Fibroblast of villous mesenchyme (primary cell): ENCODE measurements at regions not wholly inside any gene's neighbourhood (a gene's known extent, or its start where the extent isn't known, plus 50 kb on each side); places are given as distances from the start of the nearest gene placed in this dataset.

Experiments used
- DNase-seq: peaks from one replicate; pipeline ENCODE4 v3.0.0-alpha.2; 2010; ENCODE audit warnings: low read depth
- H3K4me3 ChIP-seq: 2 replicates; pipeline ENCODE4 v1.5.1; 2011; ENCODE audit warnings: low read depth, mild to moderate bottlenecking, low read length
- CTCF ChIP-seq: IDR thresholded peaks from 2 replicates; pipeline ENCODE4 v1.5.1; 2012; ENCODE audit warnings: low read depth, mild to moderate bottlenecking, low read length; ENCODE audit not compliant: insufficient read depth

DNA sequence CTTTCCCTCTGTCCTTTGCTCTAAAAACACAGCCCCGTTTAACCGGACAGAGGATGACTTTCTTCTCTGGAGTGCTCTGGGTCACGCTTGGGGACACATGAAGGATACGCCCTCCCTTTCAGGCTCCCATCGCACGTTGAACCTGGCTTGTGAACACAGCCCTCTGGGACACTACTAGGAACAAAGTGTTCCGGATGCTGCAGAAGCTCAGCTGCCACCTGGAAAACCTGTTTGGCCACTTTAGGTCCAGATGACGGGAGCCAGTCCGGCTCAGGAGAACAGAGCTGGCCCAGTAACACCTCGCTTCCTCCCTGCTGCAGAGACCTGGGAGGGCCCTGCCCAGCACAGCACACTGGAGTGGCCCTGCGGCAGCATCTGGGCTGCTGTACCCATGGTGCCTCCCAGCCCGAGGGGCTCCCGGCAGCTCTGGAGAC lies 60.1 kb downstream of the GADD45G start:
- no peak for TF ChIP-seq CTCF
- H3K4me3 ChIP-seq = no peak overlapping the region
- no peak for DNase-seq

DNA sequence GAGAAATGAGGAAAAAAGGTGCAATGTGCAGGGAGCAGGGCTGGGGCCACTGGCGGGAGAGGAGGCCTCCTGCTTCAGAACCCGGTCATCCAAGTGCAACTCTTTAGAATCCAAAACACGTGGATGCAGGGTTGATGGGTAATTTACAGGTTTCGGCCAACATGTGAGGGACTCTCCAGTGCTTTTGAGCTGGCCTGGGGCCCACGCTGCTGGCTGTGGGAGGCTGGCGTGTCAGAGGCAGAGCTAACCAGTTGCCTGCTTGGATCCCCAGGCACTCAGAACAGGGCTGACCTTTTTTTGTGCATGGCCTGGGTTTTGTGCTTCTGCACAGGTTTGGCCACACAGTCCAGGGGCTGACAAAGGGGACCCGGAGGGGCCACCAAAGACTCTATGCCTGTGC lies 61.6 kb downstream of the GADD45G start:
- no peak for DNase-seq
- no peak overlapping the region for H3K4me3 ChIP-seq
- no peak for TF ChIP-seq CTCF

DNA sequence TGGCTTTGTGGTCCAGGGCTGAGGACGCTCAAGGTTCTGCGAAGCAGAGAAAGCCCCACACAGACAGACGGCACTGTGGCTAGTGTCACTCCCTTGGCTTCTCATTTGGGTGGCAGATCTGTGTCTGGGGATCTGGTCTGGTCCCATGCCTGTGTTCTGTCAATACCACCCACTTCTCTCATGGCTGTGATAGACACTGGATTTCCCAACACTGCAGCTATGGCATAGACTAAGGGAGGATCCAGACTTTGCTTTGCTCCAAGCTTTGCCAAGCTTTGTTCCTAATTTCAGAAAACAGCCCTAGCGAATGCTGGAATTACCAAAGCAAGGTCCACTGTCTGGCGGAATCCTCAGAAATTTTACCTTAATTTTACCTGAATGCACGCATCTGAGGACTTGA lies 62.1 kb downstream of the GADD45G start:
- H3K4me3 ChIP-seq = no peak overlapping the region
- TF ChIP-seq CTCF = no peak
- no peak for DNase-seq

DNA sequence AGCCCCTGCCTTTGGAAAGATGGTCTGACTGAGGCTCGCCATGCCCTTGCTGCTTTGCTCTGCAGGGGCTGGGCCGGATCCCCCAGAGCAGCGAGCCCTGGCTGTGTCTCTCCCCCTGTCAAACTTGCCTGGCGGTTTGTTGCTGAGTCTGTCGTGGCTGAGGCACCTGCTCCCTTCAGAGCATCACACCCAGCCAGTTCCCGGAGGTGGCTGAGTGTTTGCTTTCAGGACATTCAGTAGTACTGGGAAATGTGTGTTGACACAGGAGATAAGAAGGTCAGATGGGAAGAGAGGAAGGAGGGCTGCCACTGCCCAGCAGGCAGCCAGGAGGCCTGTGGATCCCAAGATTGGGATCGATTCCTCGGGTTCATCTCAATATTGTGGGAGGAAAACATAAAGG lies 62.9 kb downstream of the GADD45G start:
- no peak for DNase-seq
- H3K4me3 ChIP-seq = no peak overlapping the region
- no peak for TF ChIP-seq CTCF

DNA sequence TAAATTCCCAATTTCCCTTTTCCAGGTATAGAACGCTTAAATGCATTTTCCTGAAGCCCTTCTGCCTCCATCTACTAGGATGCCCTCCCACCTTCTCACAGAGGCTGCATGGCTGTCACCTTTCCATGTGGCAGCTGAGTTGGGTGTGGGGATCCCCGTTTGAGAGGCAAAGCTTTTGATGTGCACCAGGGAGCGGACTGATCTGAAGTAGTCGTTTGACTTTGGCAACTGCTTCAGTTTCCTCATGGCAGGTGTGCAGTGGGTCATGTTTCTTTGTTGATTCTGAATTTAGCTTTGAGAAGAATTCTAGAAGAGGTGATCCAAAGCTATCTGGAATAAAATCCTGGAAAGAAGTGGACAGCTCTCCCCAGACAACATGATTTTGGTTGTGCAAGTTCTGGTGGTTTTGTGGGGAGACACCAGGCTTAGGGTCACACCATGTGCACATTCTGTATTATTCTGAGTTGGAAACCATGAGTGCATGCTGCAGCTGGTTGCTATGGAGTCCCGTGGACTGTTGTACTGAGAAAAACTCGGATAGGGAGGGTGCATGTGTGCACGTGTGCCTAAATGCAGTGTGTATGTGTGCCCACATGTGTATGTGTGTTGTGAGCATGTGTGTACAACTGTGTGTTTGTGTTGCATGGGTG lies 63.5 kb downstream of the GADD45G start:
- DNase-seq = no peak
- H3K4me3 ChIP-seq = no peak overlapping the region
- no peak for TF ChIP-seq CTCF

GRCh38 chr9:89668866-89669246 lies 64.0 kb downstream of the GADD45G start:
- no peak for TF ChIP-seq CTCF
- DNase-seq = no peak
- no peak overlapping the region for H3K4me3 ChIP-seq

DNA sequence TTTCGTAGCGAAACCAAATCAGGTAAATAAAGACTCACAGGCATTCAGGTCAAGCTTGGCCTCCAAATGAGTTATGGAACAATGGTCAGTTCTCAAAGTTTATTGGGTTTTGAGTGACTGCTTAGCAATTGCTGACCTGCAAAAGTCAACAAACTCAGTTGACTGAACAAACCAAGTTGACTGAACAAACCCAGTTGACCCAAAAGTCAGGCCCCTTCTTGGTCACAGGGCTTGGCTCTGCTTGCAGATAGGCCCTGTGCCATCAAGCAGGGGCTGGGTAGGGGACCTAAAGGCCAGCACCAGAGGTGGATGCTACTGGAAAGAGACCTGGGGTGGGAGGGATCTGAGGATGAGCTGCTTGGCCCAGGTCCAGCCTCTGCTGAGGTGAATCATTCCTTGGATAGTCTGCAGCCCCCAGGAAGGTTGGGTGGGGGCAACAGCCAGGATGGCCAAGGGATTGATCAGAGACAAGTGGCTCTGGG lies 64.6 kb downstream of the GADD45G start:
- H3K4me3 ChIP-seq = no peak overlapping the region
- no peak for DNase-seq
- no peak for TF ChIP-seq CTCF
